HG03342 (cell line): ENCODE measurements at regions not wholly inside any gene's neighbourhood (a gene's known extent, or its start where the extent isn't known, plus 50 kb on each side); places are given as distances from the start of the nearest gene placed in this dataset.

Experiments used
- ATAC-seq: cut with Tn5 transposase; IDR thresholded peaks from one replicate; pipeline ENCODE4 v1.9.1; 2021; ENCODE audit warnings: mild to moderate bottlenecking, moderate library complexity; ENCODE audit not compliant: unreplicated experiment

DNA sequence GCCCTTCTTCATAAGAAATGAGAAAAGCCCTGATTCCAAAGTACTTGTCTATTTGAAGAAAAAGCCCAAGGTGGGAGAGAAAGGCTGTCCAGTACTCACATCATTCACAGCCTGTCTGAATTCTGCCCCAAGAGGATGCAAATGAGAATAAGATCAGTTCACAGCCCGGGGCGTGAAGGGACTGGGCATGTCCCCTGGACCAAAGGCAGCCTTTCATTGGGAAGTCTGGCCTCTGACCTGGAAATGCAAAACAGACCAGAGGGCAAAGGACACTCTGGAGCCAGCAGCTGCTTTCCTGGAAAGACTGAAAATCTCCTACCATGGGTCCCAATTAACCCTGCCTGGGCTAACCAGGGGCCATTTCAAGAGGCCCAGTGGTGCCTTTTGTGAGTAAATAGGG lies 191.2 kb upstream of the PELI2 start:
- no peak for ATAC-seq

DNA sequence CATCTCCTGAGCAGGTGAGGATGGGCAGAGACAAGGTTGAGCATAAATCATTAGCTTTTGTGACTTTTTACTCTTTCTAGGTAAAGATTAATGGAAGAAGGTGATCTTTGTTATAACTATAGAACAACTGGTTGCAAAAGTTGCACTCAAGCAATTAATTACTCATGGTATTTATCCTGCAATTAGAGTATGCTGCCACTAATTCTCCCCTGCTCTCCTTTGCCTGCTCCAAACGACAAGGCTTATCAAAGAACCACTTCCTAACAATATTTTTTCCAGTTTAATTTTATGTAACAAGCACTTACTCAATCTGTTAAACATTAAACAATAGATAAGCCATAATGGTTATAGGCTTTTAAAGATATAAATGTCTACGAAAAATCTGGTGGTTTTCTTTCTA lies 189.9 kb upstream of the PELI2 start:
- ATAC-seq, result no peak

DNA sequence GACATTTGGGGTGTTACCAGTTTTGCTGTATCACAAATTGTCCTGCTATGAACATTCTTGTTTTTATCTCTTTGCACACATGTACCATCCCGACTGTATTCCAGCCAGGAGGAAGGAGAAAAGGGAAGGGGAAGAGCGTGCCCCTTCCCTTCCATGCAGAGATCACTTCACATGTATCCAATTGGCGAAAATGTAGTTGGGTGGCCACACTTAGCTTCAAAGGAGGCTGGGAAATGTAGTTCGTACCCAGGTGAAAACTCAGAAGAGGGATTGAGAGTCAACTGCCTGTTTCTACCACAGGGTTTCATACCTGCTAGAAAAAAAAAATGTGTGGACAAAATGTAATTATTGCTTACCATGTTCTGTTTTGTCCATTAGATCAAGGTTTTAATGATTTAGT lies 189.1 kb upstream of the PELI2 start:
- ATAC-seq, result no peak

DNA sequence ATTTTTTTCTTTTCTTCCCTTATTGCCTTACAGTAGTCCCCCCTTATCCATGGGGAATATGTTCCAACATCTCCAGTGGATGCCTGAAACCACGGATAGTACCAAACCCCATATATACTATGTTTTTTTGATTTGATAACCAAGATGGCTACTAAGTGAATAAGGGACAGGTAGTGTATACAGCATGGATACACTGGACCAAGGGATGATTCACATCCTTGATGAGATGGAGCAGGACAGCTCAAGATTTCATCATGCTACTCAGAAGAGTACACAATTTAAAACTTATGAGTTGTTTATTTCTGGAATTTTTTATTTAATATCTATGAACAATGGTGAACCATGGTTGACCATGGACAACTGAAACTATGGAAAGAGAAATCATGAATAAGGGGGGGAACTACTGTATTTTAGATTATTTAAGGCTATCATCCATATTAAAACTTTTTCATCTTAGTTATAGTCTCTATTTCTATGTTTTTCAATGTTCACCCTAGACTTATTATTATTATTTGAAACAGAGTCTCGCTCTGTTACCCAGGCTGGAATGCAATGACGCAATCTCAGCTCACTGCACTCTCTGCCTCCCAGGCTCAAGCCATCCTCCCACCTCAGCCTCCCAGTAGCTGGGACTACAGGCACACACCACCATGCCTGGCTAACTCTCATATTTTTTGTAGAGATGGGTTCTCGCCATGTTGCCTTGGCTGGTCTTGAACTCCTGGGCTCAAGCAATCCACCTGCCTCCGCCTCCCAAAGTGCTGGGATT lies 188.0 kb upstream of the PELI2 start:
- no peak for ATAC-seq

DNA sequence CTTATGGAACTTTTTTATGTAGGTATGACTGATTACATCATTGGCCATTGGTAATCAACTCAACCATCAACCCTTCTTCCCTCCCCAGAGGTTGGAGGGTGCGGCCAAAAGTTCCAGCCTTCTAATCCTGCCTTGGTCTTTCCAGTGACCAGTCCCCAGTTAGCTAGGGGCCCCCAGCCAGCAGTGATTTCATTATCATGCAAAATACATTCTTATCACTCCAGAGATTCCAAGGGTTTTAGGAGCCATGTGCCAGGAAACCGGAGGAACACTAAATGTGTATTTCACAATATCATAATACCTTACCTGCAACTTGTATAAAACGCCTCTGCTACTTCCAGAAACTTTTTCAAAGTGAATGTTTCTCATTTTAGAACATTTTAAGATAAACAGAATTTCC lies 181.5 kb upstream of the PELI2 start:
- ATAC-seq, result no peak

DNA sequence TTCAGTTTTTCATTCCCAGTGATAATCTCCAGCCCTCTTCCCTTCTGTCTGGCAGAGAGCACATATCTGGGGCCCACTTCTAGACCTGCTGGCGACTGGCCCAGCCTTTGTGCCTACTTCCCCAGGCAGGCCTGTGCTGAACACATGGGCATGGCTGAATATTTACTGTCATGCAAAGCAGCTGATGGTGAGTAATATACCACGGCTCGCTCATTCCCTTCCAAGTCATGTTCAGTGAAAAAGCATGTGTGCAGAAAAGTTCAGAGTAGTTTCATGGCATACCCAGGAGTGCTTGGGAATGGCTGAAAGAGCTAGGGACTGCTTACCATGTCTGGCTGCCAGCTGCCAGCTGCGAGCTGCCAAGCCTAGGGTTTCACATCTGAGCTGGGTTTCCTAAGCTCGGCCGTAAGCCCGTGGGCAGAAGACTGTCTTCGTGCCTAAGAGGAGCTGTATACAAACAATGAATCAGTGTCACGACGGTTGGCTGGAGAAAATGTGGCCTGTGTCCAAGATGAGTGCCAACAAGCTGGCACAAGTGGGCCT lies 179.9 kb upstream of the PELI2 start:
- no peak for ATAC-seq

DNA sequence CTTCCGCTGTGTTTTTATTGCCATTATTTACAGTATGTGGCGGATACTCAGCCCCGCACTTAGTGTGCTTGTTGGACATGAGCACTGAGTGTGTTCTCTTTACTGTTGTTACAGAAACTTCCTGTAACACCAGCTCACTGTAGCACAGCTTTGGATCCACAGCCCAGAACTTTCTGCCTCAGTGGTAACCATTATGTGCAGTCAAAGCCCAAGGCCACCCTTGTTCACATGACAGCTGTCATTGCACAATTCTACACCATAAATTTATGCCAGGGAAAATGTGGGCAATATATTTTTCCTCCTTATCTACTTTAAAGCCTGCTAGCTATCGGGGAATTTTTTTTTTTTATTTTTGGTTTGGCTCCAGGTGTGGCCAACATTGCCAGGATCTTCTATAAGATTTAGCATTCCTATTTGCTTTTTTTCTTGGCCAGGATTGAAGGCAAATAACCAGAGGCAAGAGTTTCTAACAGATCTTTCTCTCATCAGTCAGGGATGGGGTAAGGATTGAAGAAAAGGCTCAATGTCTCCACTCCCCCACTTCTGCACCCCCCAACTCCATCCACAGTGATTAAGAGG lies 176.0 kb upstream of the PELI2 start:
- ATAC-seq, result no peak

DNA sequence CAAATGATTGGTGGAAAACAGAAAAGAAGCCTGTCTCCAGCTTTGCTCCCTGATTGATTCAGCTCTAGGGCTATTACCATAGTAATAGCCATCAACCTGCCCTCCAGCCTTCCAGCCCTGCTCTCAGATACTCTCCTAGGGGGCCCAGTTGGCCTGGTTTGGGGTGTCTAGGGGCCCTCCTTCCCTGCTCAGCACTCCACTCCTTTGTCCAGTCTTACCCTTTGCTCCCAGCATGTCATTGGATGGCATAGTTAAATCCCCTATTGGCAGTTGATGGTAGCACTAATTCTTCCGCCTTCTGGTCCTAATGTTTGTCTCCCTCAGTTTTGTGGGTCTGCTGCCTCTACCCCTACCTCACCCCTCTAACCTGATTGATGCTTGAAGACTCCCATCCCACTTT lies 175.4 kb upstream of the PELI2 start:
- no peak for ATAC-seq

DNA sequence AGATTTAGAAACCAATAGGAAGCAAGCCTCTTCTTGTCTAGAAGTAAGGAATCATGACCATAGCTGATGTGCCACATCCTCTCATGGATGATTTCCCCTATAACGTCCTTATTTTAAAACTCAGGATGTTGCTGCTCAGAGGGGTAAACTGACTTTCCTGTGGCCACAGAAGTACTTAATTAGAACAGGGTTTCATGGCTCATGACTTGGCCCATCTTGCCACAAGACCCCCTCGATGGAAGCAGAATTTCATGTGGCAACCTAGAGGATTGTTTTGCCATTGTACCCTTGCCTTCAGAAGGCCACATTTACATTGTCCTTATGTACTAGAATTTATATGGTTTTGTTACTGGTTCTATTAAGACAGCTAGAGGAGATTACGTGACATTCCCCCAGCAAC lies 173.5 kb upstream of the PELI2 start:
- ATAC-seq, result no peak

DNA sequence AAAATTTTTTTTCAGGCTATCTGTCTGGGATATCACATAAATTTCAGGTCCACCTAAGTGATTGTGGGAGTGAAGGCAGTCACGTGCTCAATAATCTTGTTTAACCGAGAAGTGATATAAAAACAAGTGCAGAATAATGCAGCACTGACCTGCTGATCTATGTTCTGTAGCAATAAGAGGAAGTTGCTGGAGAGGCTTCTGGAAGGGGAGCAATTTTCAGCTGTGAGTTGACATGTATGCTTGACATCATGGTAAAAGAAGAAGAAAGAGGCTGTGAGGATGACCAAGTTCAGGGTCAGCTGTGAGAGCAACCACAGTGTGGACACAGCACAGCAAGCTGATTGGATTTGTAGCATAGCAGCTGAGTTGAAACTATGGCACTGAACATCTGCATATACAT lies 172.0 kb upstream of the PELI2 start:
- ATAC-seq, result no peak

DNA sequence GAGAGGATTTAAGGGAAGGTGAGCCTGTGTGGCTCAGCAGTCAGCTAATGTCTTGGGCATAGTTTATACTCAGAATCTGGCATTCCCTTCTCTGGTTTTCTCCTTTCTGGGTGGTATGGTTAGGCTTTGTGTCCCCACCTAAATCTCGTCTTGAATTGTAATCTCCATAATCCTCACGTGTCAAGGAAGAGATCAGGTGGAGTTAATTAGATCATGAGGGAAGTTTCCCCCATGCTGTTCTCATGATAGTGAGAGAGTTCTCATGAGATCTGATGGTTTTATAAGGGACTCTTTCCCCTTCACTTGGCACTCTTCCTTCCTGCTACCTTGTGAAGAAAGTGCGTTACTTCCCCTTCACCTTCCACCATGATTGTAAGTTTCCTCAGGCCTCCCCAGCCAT lies 169.8 kb upstream of the PELI2 start:
- no peak for ATAC-seq

DNA sequence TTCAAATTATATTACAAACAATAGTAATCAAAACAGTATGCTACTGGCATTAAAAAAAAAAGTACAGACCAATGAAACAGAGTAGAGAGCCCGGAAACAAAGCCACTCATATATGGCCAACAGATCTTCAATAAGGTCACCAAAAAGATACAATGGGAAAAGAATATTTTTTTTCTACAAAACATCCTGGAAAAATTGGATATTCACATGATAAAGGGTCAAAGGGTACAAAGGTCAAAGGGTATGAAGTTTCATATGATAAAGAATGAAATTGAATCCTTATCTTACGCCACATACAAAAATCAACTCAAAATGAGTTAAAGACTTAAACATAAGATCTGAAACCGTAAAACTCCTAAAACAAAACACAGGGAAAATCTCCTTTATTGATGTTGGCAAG lies 168.5 kb upstream of the PELI2 start:
- no peak for ATAC-seq

DNA sequence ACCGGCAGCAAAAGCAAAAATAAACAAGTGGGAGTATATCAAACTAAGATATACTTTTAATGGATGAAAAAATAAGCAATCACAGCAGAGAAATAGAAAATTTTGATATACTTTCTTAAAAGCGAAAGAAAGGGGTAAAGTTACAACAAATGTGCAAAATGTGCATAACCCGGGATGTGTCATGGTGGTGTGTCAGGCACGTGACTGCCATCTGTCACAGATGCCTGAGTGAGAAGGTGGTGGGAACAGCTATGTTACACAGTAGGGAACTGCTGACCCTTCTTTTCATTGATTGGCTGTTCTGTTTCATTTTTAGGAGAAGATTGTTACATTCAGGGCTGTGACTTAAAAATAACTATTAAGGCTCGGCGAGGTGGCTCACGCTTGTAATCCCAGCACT lies 168.1 kb upstream of the PELI2 start:
- ATAC-seq, result no peak

DNA sequence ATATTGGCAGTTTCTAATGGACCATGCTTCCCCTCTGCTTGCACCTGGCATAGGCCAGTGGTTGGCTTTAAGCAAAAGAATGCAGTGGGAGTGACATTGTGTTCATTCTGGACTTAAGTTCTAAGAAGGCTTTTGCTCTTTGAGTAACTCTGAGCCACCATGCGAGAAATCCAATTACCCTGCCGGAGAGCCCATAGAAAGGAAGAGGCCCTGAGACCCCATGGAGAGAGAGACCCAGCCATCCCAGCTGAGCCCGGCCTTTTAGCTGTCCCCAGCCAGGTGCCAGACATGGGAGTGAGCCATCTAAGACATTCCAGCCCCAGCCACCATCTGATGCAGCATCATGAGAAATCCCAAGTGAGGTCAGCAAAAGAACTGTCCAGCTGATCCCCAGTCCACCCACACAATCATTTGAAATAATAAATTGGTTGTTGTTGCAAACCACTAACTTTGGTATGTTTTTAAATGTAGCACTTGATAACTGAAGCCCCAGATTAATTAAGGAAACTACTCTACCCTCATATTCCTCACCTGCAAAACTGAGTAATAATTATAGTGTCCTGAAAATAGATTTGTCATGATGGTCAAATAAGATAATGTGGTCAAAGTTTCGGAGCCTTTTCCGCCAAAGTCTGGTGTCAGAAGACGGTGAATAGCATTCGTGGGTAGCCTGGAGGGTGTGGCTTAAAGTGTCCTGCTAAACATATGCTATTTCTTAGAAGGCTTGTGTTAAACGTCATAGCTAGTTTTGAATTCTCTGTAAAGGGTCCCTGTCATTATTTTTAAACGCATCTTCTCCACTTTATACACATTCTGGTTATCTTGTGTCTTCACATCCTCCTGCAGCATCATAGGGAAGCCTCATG lies 166.6 kb upstream of the PELI2 start:
- no peak for ATAC-seq

DNA sequence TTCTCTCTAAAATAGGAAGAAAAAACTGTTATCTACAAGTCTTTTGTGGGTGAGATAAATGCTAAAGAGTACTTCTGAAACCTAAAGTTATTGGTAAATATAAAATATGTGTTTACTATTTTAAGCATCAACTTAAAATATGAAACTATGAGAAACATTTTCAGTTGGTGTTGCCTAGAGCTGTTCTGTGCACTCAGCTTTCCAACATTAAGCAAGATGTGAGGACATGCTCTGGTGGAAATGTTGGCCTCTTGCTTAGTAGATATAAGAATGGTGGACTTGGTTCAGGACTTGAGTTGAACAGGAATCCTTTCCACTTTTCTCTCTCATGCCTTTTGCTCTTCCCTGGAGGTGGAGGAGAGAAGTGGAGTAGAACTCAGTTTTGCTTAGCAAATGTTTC lies 164.1 kb upstream of the PELI2 start:
- ATAC-seq, result no peak

DNA sequence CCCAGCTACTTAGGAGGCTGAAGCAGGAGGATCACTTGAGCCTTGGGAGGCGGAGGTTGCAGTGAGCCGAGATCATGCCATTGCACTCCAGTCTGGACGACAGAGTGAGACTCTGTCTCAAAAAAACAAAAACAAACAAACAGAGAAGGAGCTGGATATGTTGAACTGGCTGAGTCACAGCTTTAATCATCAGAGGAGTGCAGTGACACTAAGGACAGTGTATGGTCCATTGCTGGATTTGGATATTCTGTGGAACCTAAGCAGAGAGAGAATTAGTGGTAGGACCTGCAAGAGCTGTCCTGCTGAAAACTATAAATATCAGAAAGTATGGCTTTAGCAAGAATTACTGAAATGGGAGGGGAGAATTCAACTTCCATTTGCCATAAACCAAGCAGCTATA lies 163.0 kb upstream of the PELI2 start:
- no peak for ATAC-seq

DNA sequence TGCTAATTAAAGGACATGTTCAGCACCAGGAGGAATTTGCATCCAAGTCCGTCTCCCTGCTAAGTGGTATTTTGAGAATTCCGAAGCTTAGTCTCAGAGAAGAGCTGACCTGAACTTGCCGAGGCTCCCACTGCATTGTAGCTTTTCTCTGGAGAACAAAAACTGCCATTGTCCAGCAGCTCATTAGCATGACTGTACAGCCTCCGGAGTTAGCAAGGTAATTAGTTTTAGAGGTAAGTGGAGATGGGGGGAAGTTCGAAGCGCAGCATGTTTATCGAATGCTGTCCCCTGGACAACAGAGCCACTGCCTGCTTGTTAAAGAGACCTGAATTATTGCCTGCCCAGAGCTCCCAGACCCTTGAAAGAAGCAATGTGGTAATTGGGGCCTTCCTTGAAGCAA lies 160.3 kb upstream of the PELI2 start:
- no peak for ATAC-seq

DNA sequence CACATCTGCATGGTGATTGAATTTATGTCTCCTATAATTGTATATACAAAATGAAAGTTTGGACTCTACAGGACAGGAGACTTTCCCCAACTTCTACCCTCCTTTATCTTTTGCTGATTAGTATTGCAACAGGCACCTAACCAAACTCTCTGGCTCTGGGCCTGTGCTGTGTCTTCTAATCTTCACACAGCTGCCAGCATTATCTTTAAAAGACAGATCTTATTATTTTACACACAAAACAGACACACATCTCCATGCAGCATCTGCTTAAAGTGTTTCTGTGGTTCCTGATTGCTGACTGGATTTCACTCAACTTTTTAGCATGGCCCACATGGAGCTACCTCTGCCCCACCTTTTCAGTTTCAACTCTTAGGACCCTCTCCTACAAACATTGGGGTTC lies 154.9 kb upstream of the PELI2 start:
- no peak for ATAC-seq

DNA sequence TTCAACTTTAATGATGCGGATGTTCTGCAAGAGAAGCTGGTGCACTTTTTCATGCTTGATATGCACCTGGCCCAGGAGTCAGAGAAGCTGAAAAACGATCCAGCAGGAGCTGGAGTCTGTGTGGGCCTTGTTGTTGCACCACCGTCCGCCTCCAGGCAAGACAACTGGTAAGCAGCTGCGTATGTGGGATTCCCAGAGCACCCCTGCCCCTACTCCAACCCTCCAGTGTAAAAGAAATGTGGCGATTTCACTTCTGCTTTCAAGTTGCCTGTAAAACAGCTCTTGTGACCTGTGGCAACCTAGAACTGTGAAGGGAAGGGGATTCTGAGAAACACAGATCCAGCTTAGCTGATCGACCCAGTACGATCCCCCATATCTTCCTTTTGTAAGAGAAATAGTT lies 154.1 kb upstream of the PELI2 start:
- ATAC-seq, result peak; percentile 49

DNA sequence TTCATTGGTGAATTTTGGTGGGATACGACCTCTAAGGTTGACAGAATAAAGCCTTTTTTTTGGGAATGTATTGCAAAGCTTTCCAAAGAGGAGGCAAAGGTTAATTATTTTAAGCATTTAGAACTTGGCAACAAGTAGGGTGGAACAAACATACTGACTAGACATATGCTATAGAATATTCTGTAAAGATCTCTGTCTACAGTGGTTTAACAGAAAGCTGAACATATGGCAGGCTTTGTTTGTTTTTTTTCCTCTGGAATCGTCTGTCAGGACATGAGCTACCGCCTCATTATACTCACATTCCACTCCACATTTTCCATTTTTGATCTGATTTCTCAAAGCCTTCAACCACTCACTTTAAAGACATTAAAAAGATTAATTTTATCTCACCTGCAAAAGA lies 153.4 kb upstream of the PELI2 start:
- ATAC-seq, result no peak

DNA sequence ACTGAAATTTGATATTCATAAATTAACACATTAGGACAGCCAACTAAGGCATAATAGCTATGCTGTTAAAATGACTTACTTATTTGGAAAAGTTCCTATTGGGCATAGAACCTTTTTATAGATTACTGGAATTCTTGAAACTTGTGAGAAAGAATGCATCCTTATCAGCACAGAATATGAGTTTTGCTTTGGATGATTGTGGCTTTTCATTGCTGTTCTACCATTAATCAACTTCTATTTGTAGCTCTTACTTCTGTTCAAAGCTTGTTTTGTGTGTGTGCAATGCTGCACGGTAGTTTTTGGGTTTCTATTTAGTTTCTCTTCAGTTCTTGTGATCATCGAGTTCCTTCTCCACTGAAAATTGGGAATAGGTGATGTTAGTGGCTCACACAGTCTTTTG lies 152.4 kb upstream of the PELI2 start:
- ATAC-seq, result no peak

DNA sequence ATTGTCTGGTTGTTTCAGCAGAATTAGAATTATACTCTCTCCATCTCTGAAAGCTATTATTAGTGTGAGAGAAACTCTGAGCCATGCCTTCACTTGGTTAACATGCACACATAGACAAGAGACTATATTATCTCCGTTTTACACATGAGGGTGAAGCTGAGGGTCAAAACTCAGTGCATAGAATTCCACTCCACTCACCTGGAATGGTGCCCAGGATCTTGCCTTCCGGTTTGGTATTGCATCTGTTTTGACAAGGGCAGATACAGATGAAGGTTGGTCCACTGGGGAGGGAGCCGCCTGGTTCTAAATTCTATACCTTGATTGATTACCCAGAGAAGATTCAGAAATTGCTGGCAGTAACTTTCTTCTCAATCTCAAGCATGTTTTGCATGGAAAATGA lies 149.5 kb upstream of the PELI2 start:
- ATAC-seq, result no peak
